HepG2 (cell line): ENCODE measurements at regions not wholly inside any gene's neighbourhood (a gene's known extent, or its start where the extent isn't known, plus 50 kb on each side); places are given as distances from the start of the nearest gene placed in this dataset.

ENCODE experiments used
- ATAC-seq: fragments of 200-7000 bp; cut with Tn5 transposase; 3 replicates; pipeline ENCODE4 v1.9.1; 2020; ENCODE audit warnings: mild to moderate bottlenecking, moderate library complexity
- BruUV-seq: library from RNA; stranded (reverse); fragments of 400-500 nt; replicated peaks from 2 replicates; lab custom pipeline; 2021; lab: Mats Ljungman, UMichigan
- CTCF ChIA-PET: fragments of 300-600 bp; formaldehyde crosslinking; extraction: SDS; loops from one replicate; lab custom pipeline; 2021; ENCODE audit warnings: low total read pairs, inconsistent platforms, low intra/inter-chr PET ratio; lab: Yijun Ruan, JAX
- POLR2A ChIA-PET: fragments of 350-600 bp; sonication (Branson Sonifier 250); formaldehyde crosslinking; loops from one replicate; lab custom pipeline; 2020; ENCODE audit warnings: antibody characterized with exemption, inconsistent platforms; lab: Yijun Ruan, JAX
- DNase-seq: peaks from one replicate; pipeline ENCODE4 v3.0.0-alpha.2; 2015; ENCODE audit warnings: low spot score
- FAIRE-seq: peaks from 3 replicates; lab custom pipeline; 2011; peaks lifted over from hg19 to GRCh38; lab: Jason Lieb, UNC
- H2AFZ ChIP-seq: one replicate; pipeline ENCODE4 v1.6.1; 2011; ENCODE audit warnings: low read length, inconsistent platforms
- H3K27ac ChIP-seq: fragments of 300-600 bp; 3 replicates; pipeline ENCODE4 v1.8.0; 2011; ENCODE audit warnings: mixed run types, mild to moderate bottlenecking, mixed read lengths, low read length, inconsistent platforms; ENCODE audit not compliant: insufficient read depth; ENCODE audit errors: extremely low read length
- H3K27me3 ChIP-seq, 2 experiments: fragments of 200-600 bp in 1 of 2; 2 replicates in 1 of 2; 3 replicates in 1 of 2; pipeline versions ENCODE4 v1.6.0 to v1.8.0; 2011; ENCODE audit warnings: low read length in 2 of 2, mild to moderate bottlenecking in 2 of 2, moderate library complexity in 2 of 2, inconsistent platforms in 1 of 2; ENCODE audit not compliant: insufficient read depth in 2 of 2, control insufficient read depth in 1 of 2
- H3K36me3 ChIP-seq, 2 experiments: fragments of 200-600 bp in 1 of 2; replicated peaks in 1 of 2; 2 replicates in 1 of 2; 3 replicates in 1 of 2; pipeline versions ENCODE4 v1.5.1 to v1.8.0; 2011; ENCODE audit warnings: low read length in 2 of 2, inconsistent platforms in 1 of 2; ENCODE audit not compliant: insufficient read depth in 2 of 2, control insufficient read depth in 1 of 2
- H3K4me1 ChIP-seq: 2 replicates; pipeline ENCODE4 v1.5.1; 2012; ENCODE audit warnings: low read length, inconsistent platforms; ENCODE audit not compliant: insufficient read depth
- H3K4me2 ChIP-seq: 2 replicates; pipeline ENCODE4 v1.6.0; 2011; ENCODE audit warnings: low read depth, low read length, inconsistent platforms
- H3K4me3 ChIP-seq, 3 experiments: fragments of 200-600 bp in 1 of 3; sonication (generic), shearing (Covaris generic) in 1 of 3; replicated peaks in 1 of 3; 2 replicates each; pipeline ENCODE4 v1.5.1; 2011 to 2016; ENCODE audit warnings: low read length in 3 of 3, inconsistent platforms in 2 of 3, low read depth in 2 of 3, mild to moderate bottlenecking in 2 of 3, control low read depth in 1 of 3, mixed read lengths in 1 of 3; ENCODE audit not compliant: insufficient read depth in 1 of 3
- H3K79me2 ChIP-seq: one replicate; pipeline ENCODE4 v1.6.1; 2011; ENCODE audit warnings: low read length, inconsistent platforms; ENCODE audit not compliant: insufficient read depth
- H3K9ac ChIP-seq: 2 replicates; pipeline ENCODE4 v1.6.0; 2011; ENCODE audit warnings: mild to moderate bottlenecking, low read depth, low read length, inconsistent platforms; ENCODE audit not compliant: insufficient read depth
- H3K9me3 ChIP-seq: 2 replicates; pipeline ENCODE4 v1.5.1; 2012; ENCODE audit warnings: mild to moderate bottlenecking, low read length
- H4K20me1 ChIP-seq: 2 replicates; pipeline ENCODE4 v1.6.0; 2011; ENCODE audit warnings: inconsistent platforms, mild to moderate bottlenecking, low read length, moderate library complexity; ENCODE audit not compliant: insufficient read depth
- ARHGAP35 ChIP-seq: sonication (generic); formaldehyde crosslinking; IDR thresholded peaks from 2 replicates; pipeline ENCODE4 v1.9.0; 2022; ENCODE audit warnings: mild to moderate bottlenecking, inconsistent platforms, moderate library complexity, missing genetic modification reagents, borderline replicate concordance
- FOSL1 ChIP-seq: sonication (generic); formaldehyde crosslinking; IDR thresholded peaks from 2 replicates; pipeline ENCODE4 v1.9.0; 2021; ENCODE audit warnings: missing genetic modification reagents, borderline replicate concordance
- FOXO1 ChIP-seq: sonication (generic); formaldehyde crosslinking; IDR thresholded peaks from 2 replicates; pipeline ENCODE4 v1.4.0; 2020; ENCODE audit warnings: missing genetic modification reagents
- GPBP1L1 ChIP-seq: sonication (generic); formaldehyde crosslinking; IDR thresholded peaks from 2 replicates; pipeline ENCODE4 v1.5.0; 2020; ENCODE audit warnings: mild to moderate bottlenecking, missing genetic modification reagents
- MED1 ChIP-seq: sonication (generic); formaldehyde crosslinking; IDR thresholded peaks from 2 replicates; pipeline ENCODE4 v1.4.0; 2020; ENCODE audit warnings: missing genetic modification reagents
- MIXL1 ChIP-seq: IDR thresholded peaks from 2 replicates; pipeline ENCODE4 v1.6.1; 2016
- NAIF1 ChIP-seq: sonication (generic); formaldehyde crosslinking; IDR thresholded peaks from 2 replicates; pipeline ENCODE4 v1.5.0; 2020; ENCODE audit warnings: mild to moderate bottlenecking, missing genetic modification reagents, borderline replicate concordance
- NCOA2 ChIP-seq: sonication (generic); formaldehyde crosslinking; IDR thresholded peaks from 2 replicates; pipeline ENCODE4 v1.8.0; 2022; ENCODE audit warnings: inconsistent platforms
- RAD21 ChIP-seq: fragments of 450-650 bp; formaldehyde crosslinking; IDR thresholded peaks from 2 replicates; pipeline ENCODE4 v1.5.0; 2020; ENCODE audit warnings: mild to moderate bottlenecking
- RFXAP ChIP-seq: sonication (generic); formaldehyde crosslinking; IDR thresholded peaks from 2 replicates; pipeline ENCODE4 v1.4.0; 2020; ENCODE audit warnings: missing genetic modification reagents, borderline replicate concordance
- TFE3 ChIP-seq: IDR thresholded peaks from 2 replicates; pipeline ENCODE4 v1.6.1; 2016
- ZNF570 ChIP-seq: sonication (generic); formaldehyde crosslinking; IDR thresholded peaks from 2 replicates; pipeline ENCODE4 v1.4.0; 2020; ENCODE audit warnings: mild to moderate bottlenecking, missing genetic modification reagents, borderline replicate concordance
- ZNF891 ChIP-seq: sonication (generic); formaldehyde crosslinking; IDR thresholded peaks from 2 replicates; pipeline ENCODE4 v1.5.0; 2020; ENCODE audit warnings: mild to moderate bottlenecking, missing genetic modification reagents
- ZSCAN9 ChIP-seq: IDR thresholded peaks from 2 replicates; pipeline ENCODE4 v1.6.1; 2016; ENCODE audit warnings: borderline replicate concordance
- WGBS: methylation state at CpG from one replicate; pipeline ENCODE4 v1.1.6; 2017; ENCODE audit warnings: low lambda C conversion rate; 5-methylcytosine and 5-hydroxymethylcytosine counted together
- in situ Hi-C: cut with HindIII; loops from 2 replicates; pipeline ENCODE4 v1.10.0; 2017; ENCODE audit warnings: low pct_unique_long_range_greater_than_20kb; ENCODE audit not compliant: extremely low pct_ligation_motif_present
- intact Hi-C: fragments of 100-400 bp; cut with micrococcal nuclease; formaldehyde crosslinking; loops from one replicate; pipeline ENCODE4 v1.10.0; 2022; ENCODE audit not compliant: unreplicated experiment

GRCh38 chr3:56908004-56908403, 106.3 kb upstream of the ARHGEF3 start:
- no peak overlapping the region for H3K4me2 ChIP-seq

More at GRCh38 chr3:56908004-56908403, 106.3 kb upstream of the ARHGEF3 start:
- no peaks in the 10 kb centered on the region for H3K79me2 ChIP-seq
- CTCF ChIA-PET, result no interaction called here
- no peak overlapping the region for H3K9ac ChIP-seq
- H3K36me3 ChIP-seq, result no peaks in the 10 kb centered on the region
- in situ Hi-C loops, result no loop called here
- no peak for TF ChIP-seq MED1 (CRISPR knock-in tag)
- no peak for TF ChIP-seq ZNF891 (CRISPR knock-in tag)
- TF ChIP-seq ZSCAN9, result no peak
- no peak for TF ChIP-seq FOXO1
- TF ChIP-seq NAIF1 (CRISPR knock-in tag), result no peak
- no peak for TF ChIP-seq NCOA2 (CRISPR knock-in tag)
- no peak for TF ChIP-seq MIXL1 (CRISPR knock-in tag)
- no peak for TF ChIP-seq ZNF570 (CRISPR knock-in tag)
- no peak for TF ChIP-seq GPBP1L1 (CRISPR knock-in tag)
- no peak for TF ChIP-seq TFE3 (CRISPR knock-in tag)
- TF ChIP-seq ARHGAP35 (CRISPR knock-in tag), result no peak
- no peak for TF ChIP-seq FOSL1 (CRISPR knock-in tag)
- no peak for TF ChIP-seq RAD21 (CRISPR knock-in tag)
- no peak for TF ChIP-seq RFXAP (CRISPR knock-in tag)
- no peak overlapping the region for H2AFZ ChIP-seq
- H3K9me3 ChIP-seq, result no peaks in the 10 kb centered on the region
- no peak for ATAC-seq
- H3K4me3 ChIP-seq, result no peak overlapping the region
- FAIRE-seq, result no peak
- no peaks in the 10 kb centered on the region for H3K4me1 ChIP-seq
- no peak overlapping the region for H3K27ac ChIP-seq
- no TSS peak for BruUV-seq
- intact Hi-C loops, result no loop called here
- H3K27me3 ChIP-seq, result no peaks in the 10 kb centered on the region
- no peaks in the 10 kb centered on the region for H4K20me1 ChIP-seq
- POLR2A ChIA-PET, result no interaction called here
- WGBS, result 98% methylated on average over 5 of the region's 5 CpGs
- DNase-seq, result no peak
